SK-MEL-5 (cell line): ENCODE measurements at regions not wholly inside any gene's neighbourhood (a gene's known extent, or its start where the extent isn't known, plus 50 kb on each side); places are given as distances from the start of the nearest gene placed in this dataset.
A peak's percentile ranks its signal among the peaks of the same experiment; 100 is the strongest.

ENCODE experiments used
- DNase-seq: peaks from one replicate; pipeline ENCODE4 v3.0.0-alpha.2; 2016; ENCODE audit warnings: low read depth, low spot score
- in situ Hi-C: cut with HindIII; loops from 2 replicates; pipeline ENCODE4 v1.10.0; 2016; ENCODE audit warnings: low sequenced_read_pairs, high pct_unique_total_duplicates, low pct_unique_long_range_greater_than_20kb

DNA sequence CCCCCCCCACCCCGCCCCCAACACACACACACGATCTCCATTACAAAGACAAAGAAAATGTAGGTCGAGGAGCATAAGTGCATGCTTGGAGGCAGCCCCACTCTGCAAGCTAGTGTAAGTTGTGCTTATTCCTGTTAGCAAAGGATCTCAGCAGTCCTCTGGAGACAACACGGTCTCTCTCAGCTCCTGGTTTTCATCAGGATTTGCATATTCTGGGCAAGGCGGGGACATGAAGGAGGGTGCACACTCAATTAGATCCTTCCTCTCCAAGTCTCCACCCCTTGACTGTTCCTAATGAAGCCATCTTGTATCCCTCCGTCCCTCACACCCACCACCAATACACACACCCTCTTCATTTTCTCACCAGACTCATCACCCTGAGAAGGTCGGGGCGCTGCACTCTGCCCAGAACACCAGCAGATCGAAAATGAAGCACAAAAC, 63.8 kb downstream of the MRPL46 start:
- in situ Hi-C loops = no loop called here
- no peak for DNase-seq

DNA sequence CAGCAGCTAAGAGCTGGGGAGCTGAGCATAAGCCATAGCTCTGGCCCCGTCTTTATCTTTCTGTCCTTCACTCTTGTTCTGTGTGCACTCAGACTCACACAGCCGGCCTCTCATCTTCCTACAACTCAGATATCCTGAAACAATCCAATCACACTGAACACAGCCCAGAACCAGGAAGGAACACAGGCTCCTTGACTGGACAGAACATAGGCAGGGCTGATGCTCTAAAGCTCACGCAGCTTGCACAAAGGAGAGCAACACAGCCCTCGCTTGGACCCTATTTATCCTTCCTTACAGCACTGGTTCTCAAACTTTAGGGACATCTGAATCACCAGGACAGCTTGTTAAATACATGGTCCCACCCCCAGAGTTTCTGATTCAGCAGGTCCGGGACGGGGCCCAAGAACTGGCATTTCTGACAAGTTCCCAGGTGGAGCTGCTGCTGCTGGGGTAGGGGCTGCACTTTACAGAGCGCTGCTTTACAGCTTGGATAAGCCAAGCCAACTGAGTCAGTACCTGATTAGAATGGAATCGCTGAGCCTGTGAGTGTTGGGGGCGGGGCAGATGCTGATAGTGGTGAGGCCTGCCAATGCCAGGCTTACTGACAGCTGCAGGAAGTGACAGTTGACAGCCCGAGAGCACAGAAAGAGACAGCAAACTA, 65.1 kb downstream of the MRPL46 start:
- in situ Hi-C loops = no loop called here
- DNase-seq = no peak

DNA sequence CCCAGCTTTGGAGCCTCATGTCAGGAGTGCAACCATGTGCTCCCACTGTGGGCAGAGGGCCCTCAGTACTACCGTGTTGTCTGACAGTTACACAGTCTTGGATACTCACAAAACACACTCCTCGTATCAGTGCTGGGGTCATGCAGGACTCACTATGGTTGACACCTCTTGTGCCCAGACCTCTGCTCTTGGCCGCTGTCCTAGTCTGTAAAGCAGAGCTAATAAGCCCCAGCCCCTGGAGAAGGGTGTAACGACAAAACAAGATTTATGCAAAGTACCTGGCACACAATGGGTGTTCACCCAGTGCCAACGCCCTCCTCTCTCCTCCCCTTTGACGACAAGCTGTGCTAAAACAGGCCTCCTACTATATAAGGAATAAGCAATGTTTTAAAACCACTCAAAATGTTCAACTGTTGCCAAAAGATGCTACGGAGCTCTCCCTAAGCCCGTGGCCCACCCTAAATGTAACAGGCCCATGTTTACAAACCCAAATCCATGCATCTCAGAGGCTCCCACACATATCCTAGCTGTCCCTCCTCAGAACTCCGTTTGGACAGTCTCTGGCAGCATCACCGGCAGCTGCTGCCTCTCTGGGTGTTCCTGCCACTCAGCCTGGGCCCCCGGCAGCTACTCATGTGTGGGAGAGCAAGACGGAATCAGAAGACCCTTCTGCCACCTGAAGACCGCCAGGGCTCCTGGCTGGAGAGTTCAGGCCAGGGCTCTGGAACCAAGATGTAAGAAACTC, 65.8 kb downstream of the MRPL46 start:
- in situ Hi-C loops = no loop called here
- no peak for DNase-seq

DNA sequence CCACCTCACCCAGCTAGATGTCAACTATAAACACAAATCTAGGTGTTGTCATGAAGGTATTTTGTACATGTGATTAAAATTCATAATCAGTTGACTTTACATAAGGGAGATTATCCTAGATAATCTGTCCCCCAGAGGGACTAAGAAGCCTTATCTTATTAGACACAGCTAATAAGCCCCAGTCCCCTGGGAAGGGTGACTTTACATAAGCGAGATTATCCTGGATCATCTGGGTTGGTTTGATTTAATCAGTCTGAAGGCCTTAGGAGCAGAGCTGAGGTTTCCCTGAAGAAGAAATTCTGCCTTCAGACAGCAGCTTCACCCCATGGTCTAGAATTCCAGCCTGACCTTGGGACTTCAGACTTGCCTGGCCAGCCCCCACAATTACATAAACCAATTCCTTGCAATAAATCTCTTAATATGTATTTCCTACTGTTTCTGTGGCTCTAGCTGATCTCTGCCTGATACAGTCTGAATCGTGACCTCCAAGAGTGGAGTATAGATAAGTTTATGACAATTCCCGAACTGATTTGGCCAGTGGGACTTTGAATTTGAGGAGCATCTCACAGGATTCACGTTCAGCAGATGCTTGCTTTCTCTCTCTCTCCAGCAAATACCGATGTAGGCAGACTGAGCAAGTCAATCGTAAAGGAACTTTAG, 66.5 kb downstream of the MRPL46 start:
- DNase-seq = no peak
- in situ Hi-C loops = no loop called here

DNA sequence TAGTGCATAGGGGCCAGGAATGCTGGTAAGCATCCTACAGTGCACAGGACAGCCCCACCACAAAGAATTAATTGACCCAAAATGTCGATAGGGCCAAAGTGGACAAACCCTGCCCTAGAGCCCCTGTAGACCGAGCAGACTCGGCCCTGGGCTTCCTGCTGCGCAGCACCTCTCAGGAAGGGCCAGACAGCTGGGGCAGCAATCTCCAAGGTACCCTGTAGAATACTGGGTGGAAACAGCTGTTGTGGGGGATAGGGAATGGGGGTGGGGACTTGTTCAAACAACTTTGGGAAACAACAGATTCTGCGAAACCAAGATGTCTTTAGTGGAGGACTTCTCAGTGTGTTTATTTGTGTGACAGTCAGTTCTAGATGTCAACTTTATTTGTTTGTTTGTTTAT, 67.1 kb downstream of the MRPL46 start:
- DNase-seq = no peak
- in situ Hi-C loops = no loop called here

DNA sequence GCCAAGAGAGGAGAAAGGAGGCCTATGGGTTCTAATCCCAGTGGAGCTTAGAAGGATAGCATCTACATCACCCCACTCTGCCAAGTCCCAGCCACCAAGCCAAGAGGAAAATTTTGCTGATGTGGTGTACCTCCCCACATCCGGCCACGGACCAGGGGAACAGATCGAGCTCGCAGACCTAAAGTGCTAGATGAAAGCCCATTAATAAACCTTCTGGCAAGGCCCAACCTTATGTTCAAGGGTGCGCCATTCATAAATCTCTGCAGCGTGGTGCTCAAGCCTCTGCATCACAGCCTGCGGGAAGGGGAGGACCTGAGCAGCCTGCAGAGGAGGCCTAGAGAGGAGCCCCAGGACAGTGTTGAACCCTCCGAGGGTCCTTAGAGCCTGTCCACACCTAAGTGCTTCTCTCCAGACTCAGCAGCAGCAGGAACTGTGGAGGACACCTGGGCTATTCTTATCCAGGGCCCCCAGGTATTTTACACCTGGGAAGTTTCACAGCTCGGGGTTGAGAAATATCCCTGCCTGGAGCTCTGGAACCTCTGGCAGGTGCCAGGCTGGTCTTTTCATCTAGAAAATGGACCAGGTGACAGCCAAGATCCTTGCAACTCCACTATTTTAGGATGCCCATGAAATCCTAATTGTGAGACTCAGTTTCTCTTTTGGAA, 68.0 kb downstream of the MRPL46 start:
- no peak for DNase-seq
- in situ Hi-C loops = no loop called here

DNA sequence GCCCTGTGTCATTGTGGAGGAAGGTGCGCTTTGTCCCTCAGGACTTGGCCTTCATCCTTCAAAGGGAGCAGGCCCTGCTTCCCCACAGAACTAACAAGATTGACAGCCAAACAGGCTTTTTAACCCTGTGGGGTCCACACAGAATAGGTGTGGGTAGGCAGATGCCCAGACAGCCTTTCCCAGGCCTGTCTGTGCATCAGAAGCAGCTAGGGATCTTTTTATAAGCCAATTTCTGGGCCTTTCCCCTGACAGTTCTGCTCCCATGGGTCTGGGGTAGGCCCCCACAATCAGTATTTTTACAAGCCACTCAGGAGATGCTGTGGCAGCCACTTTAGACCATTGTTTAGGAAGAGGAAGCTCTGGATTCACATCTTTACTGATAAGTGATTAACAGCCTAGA, 69.2 kb downstream of the MRPL46 start:
- in situ Hi-C loops = no loop called here
- no peak for DNase-seq

DNA sequence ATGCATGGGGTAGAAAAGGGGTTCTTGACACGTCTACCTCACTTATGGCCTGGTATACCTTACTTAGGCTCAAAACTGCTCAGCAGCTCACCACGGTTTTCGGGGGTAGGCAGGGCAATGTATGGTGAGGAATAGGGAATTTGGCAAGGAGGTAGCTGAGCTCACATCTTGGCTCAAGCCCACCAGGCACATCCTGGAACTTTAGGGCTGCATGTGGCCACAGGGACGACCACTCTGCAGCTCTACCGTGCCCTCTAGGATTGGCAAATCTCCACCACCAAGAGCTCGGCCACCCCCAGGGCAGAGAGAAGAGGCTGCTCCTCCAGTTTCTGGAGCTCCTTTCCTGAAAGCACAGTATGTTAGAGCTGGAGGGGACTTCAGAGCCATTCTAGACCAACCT, 69.7 kb downstream of the MRPL46 start:
- no peak for DNase-seq
- in situ Hi-C loops = no loop called here

GRCh38 chr15:88395872-88396781, 71.1 kb downstream of the MRPL46 start:
- no peak for DNase-seq
- in situ Hi-C loops = no loop called here

DNA sequence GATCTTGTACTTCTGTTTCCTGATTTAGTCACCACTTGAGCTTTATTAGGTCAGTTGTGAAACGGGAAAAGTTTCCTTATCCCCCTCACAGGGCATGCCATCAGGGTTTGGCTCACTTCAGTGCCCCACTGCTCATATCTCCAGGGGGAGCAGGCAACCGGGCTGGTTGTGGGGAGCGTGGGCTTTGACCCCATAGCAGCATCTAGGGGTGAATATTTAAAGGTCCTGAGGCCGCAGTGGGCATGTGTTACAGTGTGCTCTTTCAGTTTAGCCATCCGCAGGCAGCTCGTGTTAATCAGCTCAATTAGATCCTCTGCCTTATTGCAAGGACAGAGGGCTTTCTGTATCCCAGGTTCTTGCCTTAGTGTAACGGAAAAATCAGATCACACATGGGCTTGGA, 71.9 kb downstream of the MRPL46 start:
- DNase-seq = no peak
- in situ Hi-C loops = no loop called here

DNA sequence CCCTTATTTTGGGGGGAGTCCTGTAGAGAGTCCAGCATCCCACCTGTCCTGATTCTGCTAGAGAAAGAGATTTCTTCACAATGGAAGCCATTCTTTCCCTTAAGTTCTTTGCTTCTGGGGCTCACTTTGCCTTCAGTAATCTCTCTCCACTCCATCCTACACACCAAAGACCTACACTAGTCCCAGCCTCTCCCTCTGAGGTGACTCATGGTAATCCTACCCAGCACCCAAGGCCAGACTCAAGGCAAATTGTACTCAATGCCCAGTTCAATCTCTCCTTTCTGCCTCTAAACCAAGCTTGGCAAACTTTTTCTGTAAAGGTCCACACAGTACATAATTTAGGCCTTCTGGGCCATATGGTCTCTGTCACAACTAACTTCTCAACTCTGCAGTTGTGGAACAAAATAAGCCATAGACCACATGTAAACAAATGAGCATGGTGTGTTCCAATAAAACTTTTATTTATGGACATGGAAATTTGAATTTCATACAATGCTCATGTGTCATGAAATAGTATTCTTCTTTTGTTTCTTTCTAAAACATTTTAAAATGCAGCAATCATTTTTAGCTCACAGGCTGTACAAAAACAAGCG, 72.5 kb downstream of the MRPL46 start:
- in situ Hi-C loops = no loop called here
- DNase-seq = no peak

DNA sequence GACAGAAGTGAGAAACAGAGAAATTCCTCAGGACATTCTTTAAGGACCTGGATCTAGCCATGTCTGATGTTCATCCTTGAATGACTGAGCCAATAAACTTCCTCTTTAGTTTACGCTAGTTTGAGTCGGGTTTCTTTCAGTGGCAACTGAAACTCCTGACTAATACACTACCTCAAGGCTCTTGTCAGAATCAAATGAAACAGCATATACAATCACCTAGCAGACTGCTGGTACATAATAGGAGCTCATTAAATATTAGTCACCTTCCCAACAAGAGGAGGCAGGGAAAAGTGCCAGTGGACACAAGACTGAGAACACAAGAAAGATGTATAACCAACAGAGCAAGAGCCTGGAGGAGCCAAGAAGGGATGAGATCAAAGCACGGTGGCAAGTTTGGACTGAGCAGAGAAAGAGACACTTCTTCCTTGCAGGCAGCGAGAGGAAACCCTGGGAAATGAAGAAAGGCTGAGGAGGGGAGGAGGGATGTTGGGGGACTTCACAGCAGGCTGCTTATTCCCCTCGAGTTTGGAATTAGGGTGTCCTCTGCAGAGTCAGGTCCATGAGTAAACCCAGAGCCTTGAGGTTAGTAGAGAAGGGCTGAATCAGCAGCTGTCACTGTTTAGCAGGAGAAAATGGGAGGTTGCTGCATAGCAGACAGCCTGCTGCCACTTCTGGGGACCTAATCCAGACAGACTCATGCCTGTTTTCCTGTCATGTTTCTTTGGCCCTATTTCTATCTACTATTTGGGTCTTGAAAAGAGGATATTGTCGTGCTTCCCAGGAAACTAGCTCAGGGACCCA, 73.3 kb downstream of the MRPL46 start:
- in situ Hi-C loops = no loop called here
- no peak for DNase-seq

GRCh38 chr15:88391700-88392099, 75.5 kb downstream of the MRPL46 start:
- DNase-seq = no peak
- in situ Hi-C loops = no loop called here

GRCh38 chr15:88391006-88391405, 76.2 kb downstream of the MRPL46 start:
- DNase-seq = peak; percentile 10
- in situ Hi-C loops = no loop called here

DNA sequence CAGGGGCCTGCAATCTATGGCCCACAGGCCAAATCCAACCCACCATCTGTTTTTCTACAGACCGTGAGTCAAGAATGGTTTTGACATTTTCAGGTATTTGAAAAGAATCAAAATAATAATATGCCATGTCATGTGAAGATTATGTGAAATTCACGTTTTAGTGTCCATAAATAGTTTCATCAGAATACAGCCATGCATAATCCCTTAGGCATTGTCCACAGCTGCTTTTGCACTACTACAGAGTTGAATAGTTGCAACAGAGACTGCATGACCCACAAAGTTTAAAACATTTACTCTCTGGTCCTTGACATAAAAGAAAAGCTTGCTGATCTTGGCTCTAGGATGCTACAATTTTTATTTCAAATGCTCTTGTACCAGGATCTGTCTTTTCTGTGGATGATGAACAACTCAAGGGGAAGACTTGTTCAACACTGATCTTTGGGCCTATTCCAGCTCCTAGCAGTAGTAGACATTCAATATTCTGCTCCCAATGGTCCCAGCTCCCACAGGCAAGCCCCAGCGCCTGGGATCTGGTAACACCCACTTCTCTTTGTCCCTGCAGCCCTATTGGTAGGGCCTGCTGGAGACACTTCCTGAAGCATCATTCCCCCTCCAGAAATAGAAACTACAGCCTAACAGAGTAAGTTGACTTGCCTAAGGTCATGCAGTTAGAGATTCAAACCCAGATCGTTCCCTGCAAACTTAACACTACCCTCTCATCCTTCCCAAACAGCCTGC, 76.9 kb downstream of the MRPL46 start:
- in situ Hi-C loops = no loop called here

DNA sequence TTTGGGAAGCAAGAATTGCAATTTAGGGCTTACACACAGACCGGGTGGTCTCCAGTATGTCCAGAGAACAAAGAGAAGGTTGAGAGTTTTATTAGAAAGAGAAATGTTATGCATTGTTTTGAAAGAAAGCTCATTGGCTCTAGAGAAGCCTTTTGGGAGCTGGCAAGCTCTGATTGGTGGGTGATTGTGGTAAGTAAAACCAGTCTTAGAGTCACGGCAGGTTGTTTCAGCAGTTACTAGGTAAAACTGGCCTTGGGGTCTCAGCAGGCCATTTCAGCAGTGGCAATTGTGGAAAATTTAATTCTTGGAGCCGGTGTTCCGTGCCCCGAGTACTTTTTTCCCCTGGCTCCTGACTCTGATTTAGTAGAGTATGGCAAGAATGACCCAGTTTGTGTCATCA, 78.1 kb downstream of the MRPL46 start:
- in situ Hi-C loops = no loop called here
- no peak for DNase-seq

More for the DNA sequence above, 76.9 kb downstream of the MRPL46 start:
- no peak for DNase-seq
